ENCODE measurements at regions not wholly inside any gene's neighbourhood (a gene's known extent, or its start where the extent isn't known, plus 50 kb on each side); places are given as distances from the start of the nearest gene placed in this dataset.

DNA sequence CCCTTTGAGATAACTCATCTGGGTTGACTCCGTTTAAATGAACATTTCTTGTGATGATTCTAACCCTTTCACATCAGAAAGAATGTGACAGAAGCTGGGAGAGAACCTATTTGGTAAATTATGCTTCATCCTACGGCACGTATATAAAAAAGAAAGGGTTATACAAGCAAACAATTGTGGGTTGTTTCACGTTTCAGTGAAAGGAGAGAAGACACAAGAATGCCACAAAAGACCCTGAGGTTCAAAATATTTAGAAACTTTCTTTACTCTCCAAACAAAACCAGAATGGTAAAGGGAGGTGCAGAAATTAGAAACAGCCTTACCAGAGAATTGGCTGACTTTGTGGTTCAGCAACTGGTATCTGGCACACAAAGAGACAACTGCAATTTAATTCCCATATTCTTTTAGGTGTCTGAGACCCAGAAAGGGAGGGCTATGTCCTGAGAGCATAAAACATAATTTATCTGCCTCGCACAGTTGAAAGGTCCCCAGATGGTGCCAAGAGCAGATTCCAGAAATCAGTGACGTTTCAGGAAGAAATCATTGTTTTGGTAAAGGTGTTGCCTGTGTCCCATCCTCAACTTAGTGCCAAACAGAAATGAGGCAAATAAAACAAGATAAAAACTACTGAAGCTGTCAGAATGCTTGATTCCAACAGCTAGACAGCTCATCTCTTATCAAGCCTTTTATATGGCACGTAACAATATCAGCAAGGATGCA, 361.4 kb downstream of the EFNB2 start:
- DNase-seq = no peak

- no peak for DNase-seq
These were observed 362.1 kb downstream of the EFNB2 start for GRCh38 chr13:106173346-106173745.

- DNase-seq = no peak
These were observed 363.1 kb downstream of the EFNB2 start for GRCh38 chr13:106172176-106172905.

DNA sequence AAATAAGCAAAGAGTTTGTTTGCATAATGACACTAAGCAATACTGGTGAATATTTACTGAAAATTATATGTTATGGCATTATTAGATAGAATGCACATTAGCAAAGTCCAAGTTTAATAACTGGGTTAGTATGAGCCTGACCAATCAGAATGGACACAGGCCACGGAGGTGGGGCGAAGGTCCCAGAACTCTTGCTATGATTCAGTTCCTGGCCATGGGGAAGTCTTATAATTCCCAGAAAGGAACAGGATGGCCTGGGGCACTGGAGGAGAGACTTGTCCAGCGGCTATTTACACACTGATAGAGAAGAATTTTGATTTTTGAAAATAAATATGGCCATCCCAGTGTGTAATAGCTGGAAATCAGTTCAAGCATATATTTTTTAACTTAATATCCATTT, 372.0 kb downstream of the EFNB2 start:
- DNase-seq = no peak

DNA sequence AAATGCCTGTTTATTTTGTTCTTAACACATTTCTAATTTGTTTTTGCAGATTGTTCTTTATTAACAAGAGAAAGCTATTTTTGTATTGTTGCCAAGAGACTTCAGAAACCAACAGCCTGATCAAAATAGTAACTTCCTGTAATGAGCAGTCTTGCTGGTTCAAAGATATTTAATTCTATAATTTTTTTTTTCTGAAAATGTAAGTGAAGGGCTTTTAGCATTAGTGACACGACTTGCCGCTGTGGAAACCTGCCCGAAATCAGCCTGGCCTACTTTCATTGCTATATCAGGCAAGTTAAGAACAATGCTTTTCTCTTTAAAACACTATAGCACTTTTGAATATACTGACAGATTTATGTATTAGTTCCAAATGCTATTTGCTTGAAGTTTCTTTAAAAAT, 374.3 kb downstream of the EFNB2 start:
- DNase-seq = peak in 1 of 51 donors; percentile 1

GRCh38 chr13:106159295-106160195, 375.9 kb downstream of the EFNB2 start:
- DNase-seq = no peak

- no peak for DNase-seq
These were observed 379.0 kb downstream of the EFNB2 start for GRCh38 chr13:106156468-106156867.

GRCh38 chr13:106155411-106155810, 380.1 kb downstream of the EFNB2 start:
- DNase-seq = no peak

- DNase-seq = no peak
These were observed 381.6 kb downstream of the EFNB2 start for GRCh38 chr13:106153876-106154275.

DNA sequence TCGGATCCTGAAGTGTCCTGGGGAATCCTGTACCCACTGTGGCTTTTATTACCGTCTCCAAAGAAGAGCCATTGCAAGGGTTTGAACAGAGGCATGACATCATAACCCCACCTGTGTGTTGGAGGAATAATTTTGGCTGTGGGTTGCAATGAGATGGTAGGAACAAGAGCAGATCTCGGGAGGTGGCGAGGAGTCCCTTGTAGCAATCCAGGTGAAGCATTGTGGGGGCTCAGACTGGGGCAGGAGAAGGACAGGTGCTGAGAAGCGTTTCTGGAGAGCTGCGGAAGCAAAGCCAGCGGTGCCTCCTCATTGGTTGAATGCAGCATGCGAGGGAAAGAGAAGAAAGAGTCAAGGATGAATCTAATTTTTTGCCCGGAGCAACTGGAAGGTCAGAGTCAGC, 382.4 kb downstream of the EFNB2 start:
- no peak for DNase-seq

DNA sequence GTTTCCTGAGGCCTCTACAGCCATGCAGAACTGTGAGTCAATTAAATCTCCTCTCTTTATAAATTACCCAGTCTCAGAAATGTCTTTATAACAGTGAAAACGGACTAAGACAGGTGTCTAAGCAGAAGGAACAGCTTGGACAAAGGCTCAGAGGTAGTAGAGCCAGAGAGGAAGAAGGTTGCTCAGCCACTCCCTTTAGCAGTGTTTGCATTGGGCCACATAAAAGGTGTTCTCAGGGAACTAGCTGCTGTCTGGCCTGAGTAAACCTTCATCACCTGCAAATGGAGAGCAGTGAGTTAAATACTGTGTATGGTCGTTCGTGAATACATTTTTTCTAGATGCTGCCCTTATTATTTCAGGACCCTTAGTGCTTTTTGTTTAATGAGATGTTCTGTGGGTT, 383.4 kb downstream of the EFNB2 start:
- no peak for DNase-seq

GRCh38 chr13:106151056-106151699, 384.3 kb downstream of the EFNB2 start:
- no peak for DNase-seq

DNA sequence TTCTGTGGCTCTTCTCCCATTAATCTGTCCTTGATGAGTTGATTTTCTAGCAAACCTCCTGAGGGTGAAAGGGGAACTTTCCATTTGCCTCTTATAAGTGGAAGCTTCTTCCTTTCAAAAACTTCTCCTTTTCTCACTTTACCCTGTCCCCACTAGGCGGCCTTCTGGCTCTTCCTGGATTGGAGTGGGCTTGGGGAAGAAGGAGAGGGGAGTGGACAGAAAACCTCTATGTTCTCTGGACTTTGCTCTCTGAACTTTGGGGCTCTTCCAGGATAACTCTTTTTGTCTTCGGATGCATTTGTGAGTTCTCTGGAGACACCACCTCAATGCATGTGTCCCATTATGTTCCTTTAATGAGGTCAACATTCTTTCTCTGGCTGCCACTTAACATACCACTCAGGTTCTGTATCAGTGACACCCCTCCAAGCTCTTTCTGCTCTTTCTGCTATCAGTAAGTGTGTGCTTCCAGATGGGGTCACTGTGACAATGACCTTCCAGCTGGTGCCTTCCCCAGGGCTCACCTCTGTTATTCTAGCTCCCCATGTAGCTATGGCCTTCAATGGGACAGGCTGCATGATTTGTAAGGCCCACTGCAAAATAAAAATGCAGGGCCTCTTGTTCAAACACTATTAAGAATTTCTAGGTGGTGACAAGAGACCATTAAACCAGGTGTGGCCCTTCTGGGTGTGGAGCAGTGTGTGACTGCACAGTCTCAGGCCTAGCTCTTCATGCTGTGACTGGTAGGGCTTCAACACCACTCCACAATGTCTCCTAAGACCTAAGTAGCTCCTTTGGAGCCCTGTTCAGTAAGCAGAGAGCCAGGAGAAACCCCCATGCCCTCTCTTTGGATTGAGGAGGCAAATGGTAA, 389.2 kb downstream of the EFNB2 start:
- DNase-seq = no peak

GRCh38 chr13:106145070-106145469, 390.4 kb downstream of the EFNB2 start:
- no peak for DNase-seq

DNA sequence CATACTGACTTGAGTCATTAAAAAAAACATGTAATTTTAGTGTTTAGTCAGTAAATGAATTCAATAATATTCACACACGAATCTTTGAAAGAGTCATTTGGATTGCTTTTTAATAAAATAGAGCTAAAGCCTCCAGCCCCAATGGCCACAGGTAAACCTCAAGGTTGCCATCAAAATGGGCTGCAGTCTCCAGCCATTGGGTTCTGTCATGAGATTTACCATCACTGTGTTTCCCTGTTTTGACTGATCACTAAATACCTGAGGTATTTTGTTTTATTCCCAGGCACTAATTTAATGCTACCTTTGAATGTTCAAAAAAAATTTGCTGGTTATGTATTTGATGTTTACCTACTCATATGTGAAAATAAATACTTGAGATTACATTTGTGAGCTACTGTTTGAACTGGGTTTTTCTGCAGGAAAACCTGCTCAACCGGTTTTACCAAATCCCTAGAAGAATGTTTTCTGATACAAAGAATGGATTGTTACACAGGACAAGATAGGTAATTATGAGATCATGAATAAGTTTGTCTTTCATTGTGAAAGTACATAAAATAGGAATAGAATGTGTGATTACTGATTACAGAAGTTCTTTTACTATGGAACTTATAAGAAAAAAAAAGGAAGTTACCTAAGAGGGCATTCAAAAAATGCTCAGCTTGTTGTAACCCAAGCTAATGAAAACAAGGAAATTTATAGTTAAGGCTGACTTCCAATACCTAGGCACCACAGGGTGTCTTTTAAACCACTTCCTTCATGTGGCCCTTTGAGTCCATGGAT, 391.3 kb downstream of the EFNB2 start:
- no peak for DNase-seq

DNA sequence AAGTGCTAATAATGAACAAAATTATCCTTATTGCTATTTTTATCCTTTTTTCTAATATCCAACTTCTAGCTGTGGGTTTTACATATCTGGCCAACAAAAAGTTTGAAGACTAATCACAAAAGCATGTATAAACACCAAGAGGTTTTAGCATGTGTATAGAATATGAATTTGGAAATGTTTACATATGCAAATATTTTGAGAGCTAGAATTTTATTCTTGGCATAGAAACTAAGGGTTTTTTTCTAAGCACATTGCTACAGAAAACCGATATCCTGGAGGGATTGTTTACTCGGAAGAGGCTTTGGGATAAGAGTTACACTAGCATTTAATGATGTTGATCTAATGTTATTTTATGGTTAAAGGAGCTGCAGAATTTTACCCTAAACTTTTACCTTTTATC, 392.1 kb downstream of the EFNB2 start:
- no peak for DNase-seq

- no peak for DNase-seq
These were observed 395.0 kb downstream of the EFNB2 start for GRCh38 chr13:106140476-106140875.

DNA sequence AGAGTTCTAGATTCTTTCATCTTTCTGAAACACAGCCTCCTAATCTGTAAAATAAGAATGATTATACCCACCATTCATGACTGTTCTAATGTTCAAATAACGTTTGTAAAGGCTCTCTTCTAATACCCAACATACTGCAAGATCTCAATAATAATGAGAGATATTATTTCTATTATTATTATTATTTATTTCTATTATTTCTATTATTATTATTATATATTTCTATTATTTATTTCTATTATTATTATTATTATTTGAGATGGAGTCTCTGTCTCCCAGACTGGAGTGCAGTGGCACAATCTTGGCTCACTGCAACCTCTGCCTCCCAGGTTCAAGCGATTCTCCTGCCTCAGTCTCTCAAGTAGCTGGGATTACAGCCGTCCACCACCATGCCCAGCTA, 395.5 kb downstream of the EFNB2 start:
- DNase-seq = no peak

DNA sequence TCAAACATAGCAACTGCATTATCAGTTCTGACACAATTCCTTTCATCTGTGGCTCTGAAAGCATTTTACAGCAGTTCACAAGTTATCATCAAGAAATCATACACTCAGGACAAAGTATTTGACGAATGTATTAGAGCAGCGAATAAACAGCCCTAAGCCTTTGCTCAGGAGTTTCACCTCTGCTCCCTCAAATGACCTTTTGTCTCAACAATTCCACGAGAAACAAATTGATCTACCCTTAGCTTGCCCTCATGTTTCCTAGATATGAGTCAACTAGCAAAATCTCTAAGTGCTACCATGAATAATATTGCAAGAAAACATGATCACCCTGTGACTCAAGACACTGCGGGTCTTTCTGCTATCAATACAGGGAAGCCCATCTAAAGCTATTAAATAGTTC, 396.1 kb downstream of the EFNB2 start:
- DNase-seq = no peak

GRCh38 chr13:106138620-106139019, 396.8 kb downstream of the EFNB2 start:
- no peak for DNase-seq

Data from hypothalamus (tissue), 51 donors.